PC-3 (cell line): ENCODE measurements at regions not wholly inside any gene's neighbourhood (a gene's known extent, or its start where the extent isn't known, plus 50 kb on each side); places are given as distances from the start of the nearest gene placed in this dataset.

ENCODE experiments used
- ATAC-seq: fragments of 200-7000 bp; cut with Tn5 transposase; 2 replicates; pipeline ENCODE4 v1.9.1; 2020; ENCODE audit warnings: mild to moderate bottlenecking, moderate library complexity
- BruUV-seq: library from RNA; stranded (reverse); fragments of 400-500 nt; replicated peaks from 2 replicates; lab custom pipeline; 2021; lab: Mats Ljungman, UMichigan
- CTCF ChIA-PET: fragments of 300-600 bp; sonication (Branson Sonifier 250); formaldehyde crosslinking; loops from one replicate; lab custom pipeline; 2022; ENCODE audit warnings: antibody characterized with exemption; lab: Charles Lee
- POLR2A ChIA-PET: fragments of 300-600 bp; sonication (Branson Sonifier 250); formaldehyde crosslinking; loops from one replicate; lab custom pipeline; 2022; ENCODE audit warnings: antibody characterized with exemption; ENCODE audit not compliant: unreplicated experiment; lab: Charles Lee
- DNase-seq: peaks from one replicate; pipeline ENCODE4 v3.0.0-alpha.2; 2015
- H2AFZ ChIP-seq: fragments of 300-600 bp; sonication (generic); 2 replicates; pipeline ENCODE4 v1.6.0; 2016; ENCODE audit warnings: antibody characterized with exemption, low read length
- H3F3A ChIP-seq: fragments of 300-600 bp; sonication (generic); one replicate; pipeline ENCODE4 v1.6.0; 2017; ENCODE audit warnings: antibody characterized with exemption, low read length, control low read depth, mild to moderate bottlenecking; ENCODE audit not compliant: unreplicated experiment
- H3K27ac ChIP-seq: fragments of 300-600 bp; sonication (generic); 2 replicates; pipeline ENCODE4 v1.5.1; 2016; ENCODE audit warnings: mild to moderate bottlenecking, low read length
- H3K27me3 ChIP-seq: fragments of 300-600 bp; sonication (generic); 2 replicates; pipeline ENCODE4 v1.6.1; 2016; ENCODE audit warnings: low read length, mixed read lengths
- H3K36me3 ChIP-seq: fragments of 300-600 bp; sonication (generic); 2 replicates; pipeline ENCODE4 v1.6.1; 2016; ENCODE audit warnings: low read depth, mixed run types, low read length, mixed read lengths
- H3K4me1 ChIP-seq: fragments of 300-600 bp; sonication (generic); 2 replicates; pipeline ENCODE4 v1.5.1; 2016; ENCODE audit warnings: low read length; ENCODE audit not compliant: insufficient read depth
- H3K4me2 ChIP-seq: fragments of 300-600 bp; sonication (generic); 2 replicates; pipeline ENCODE4 v1.6.0; 2016; ENCODE audit warnings: low read length
- H3K4me3 ChIP-seq: fragments of 300-600 bp; sonication (generic); 2 replicates; pipeline ENCODE4 v1.5.1; 2016; ENCODE audit warnings: mild to moderate bottlenecking, low read length, mixed read lengths
- H3K79me2 ChIP-seq: fragments of 300-600 bp; sonication (generic); 2 replicates; pipeline ENCODE4 v1.6.1; 2017; ENCODE audit warnings: low read length, mixed read lengths
- H3K9ac ChIP-seq: fragments of 300-600 bp; sonication (generic); 2 replicates; pipeline ENCODE4 v1.6.0; 2016; ENCODE audit warnings: mild to moderate bottlenecking, low read length
- H3K9me2 ChIP-seq: fragments of 300-600 bp; sonication (generic); replicated peaks from 2 replicates; pipeline ENCODE4 v1.6.1; 2016; ENCODE audit warnings: mixed run types, low read length, mixed read lengths
- H3K9me3 ChIP-seq: fragments of 300-600 bp; sonication (generic); 2 replicates; pipeline ENCODE4 v1.6.1; 2016; ENCODE audit warnings: low read length, mixed read lengths
- H4K20me1 ChIP-seq: fragments of 300-600 bp; sonication (generic); 2 replicates; pipeline ENCODE4 v1.6.1; 2016; ENCODE audit warnings: low read length, mixed read lengths
- CTCF ChIP-seq: fragments of 300-600 bp; sonication (generic); conservative IDR thresholded peaks from 2 replicates; pipeline ENCODE4 v1.5.1; 2017; ENCODE audit warnings: antibody characterized with exemption, low read depth, mild to moderate bottlenecking, low read length
- EZH2 ChIP-seq: fragments of 300-600 bp; sonication (generic); IDR thresholded peaks from one replicate; pipeline ENCODE4 v1.6.1; 2017; ENCODE audit warnings: antibody characterized with exemption, mild to moderate bottlenecking, low read length; ENCODE audit not compliant: unreplicated experiment
- EZH2phosphoT487 ChIP-seq: fragments of 300-600 bp; sonication (generic); IDR thresholded peaks from 2 replicates; pipeline ENCODE4 v1.6.1; 2018; ENCODE audit warnings: mild to moderate bottlenecking, antibody characterized with exemption, low read length, borderline replicate concordance
- intact Hi-C: fragments of 100-400 bp; cut with micrococcal nuclease; formaldehyde crosslinking; loops from 2 replicates; pipeline ENCODE4 v1.9.0; 2023

- ATAC-seq = no peak
- ChIA-PET POLR2A (no interaction called here), CTCF (no interaction called here)
- no peaks in the 10 kb centered on the region for H3K4me1 ChIP-seq
- H3K9me2 ChIP-seq = no peaks in the 10 kb centered on the region
- no peak overlapping the region for H3K4me2 ChIP-seq
- no peak overlapping the region for H3K4me3 ChIP-seq
- no TSS peak for BruUV-seq
- no peaks in the 10 kb centered on the region for H3K79me2 ChIP-seq
- no peaks in the 10 kb centered on the region for H4K20me1 ChIP-seq
- no peaks in the 10 kb centered on the region for H3K36me3 ChIP-seq
- intact Hi-C loops = no loop called here
- no peak overlapping the region for H3K9ac ChIP-seq
- H3K27ac ChIP-seq = no peak overlapping the region
- no peaks in the 10 kb centered on the region for H3K27me3 ChIP-seq
- DNase-seq = no peak
- TF ChIP-seq EZH2 (no peak), CTCF (no peak), EZH2phosphoT487 (no peak)
- H3K9me3 ChIP-seq = no peaks in the 10 kb centered on the region
- H2AFZ ChIP-seq = no peak overlapping the region
- no peaks in the 10 kb centered on the region for H3F3A ChIP-seq
Measured at GRCh38 chr11:38009932-38010331, 1411.9 kb upstream of the RAG2 start.

GRCh38 chr11:38006466-38006865, 1408.4 kb upstream of the RAG2 start:
- Histone ChIP-seq H3K9me2 (no peaks in the 10 kb centered on the region), H3K4me1 (no peaks in the 10 kb centered on the region), H3K27ac (no peak overlapping the region), H3K27me3 (no peaks in the 10 kb centered on the region), H3K79me2 (no peaks in the 10 kb centered on the region), H4K20me1 (no peaks in the 10 kb centered on the region), H3K9ac (no peak overlapping the region), H3K36me3 (no peaks in the 10 kb centered on the region), H3F3A (no peaks in the 10 kb centered on the region), H2AFZ (no peak overlapping the region), H3K4me3 (no peak overlapping the region), H3K4me2 (no peak overlapping the region), H3K9me3 (no peaks in the 10 kb centered on the region)
- intact Hi-C loops = no loop called here
- ATAC-seq = no peak
- BruUV-seq = no TSS peak
- ChIA-PET POLR2A (no interaction called here), CTCF (no interaction called here)
- no peak for DNase-seq
- TF ChIP-seq EZH2phosphoT487 (no peak), EZH2 (no peak), CTCF (no peak)

GRCh38 chr11:38005597-38005996, 1407.6 kb upstream of the RAG2 start:
- H3K27ac ChIP-seq = no peak overlapping the region
- H3K4me3 ChIP-seq = no peak overlapping the region
- TF ChIP-seq EZH2phosphoT487 (no peak), CTCF (no peak)
- no peak overlapping the region for H2AFZ ChIP-seq
- no peaks in the 10 kb centered on the region for H3K36me3 ChIP-seq
- no peak overlapping the region for H3K9ac ChIP-seq
- H3K4me1 ChIP-seq = no peaks in the 10 kb centered on the region
- intact Hi-C loops = no loop called here
- no peaks in the 10 kb centered on the region for H3K9me2 ChIP-seq
- H3K79me2 ChIP-seq = no peaks in the 10 kb centered on the region
- H4K20me1 ChIP-seq = no peaks in the 10 kb centered on the region
- H3F3A ChIP-seq = no peaks in the 10 kb centered on the region
- H3K4me2 ChIP-seq = no peak overlapping the region
- DNase-seq (no peak), ATAC-seq (no peak)
- no peaks in the 10 kb centered on the region for H3K27me3 ChIP-seq
- POLR2A ChIA-PET = no interaction called here
- BruUV-seq = no TSS peak
- H3K9me3 ChIP-seq = no peaks in the 10 kb centered on the region
- CTCF ChIA-PET = no interaction called here
